GM12892 (cell line): ENCODE measurements at regions not wholly inside any gene's neighbourhood (a gene's known extent, or its start where the extent isn't known, plus 50 kb on each side); places are given as distances from the start of the nearest gene placed in this dataset.

Experiments
- DNase-seq: peaks from one replicate; pipeline ENCODE4 v3.0.0; 2011; ENCODE audit not compliant: insufficient read length
- FAIRE-seq: peaks from 2 replicates; lab custom pipeline; 2011; peaks lifted over from hg19 to GRCh38; lab: Jason Lieb, UNC
- POLR2A ChIP-seq: IDR thresholded peaks from 2 replicates; pipeline ENCODE4 v1.6.1; 2011; ENCODE audit warnings: low read depth, low read length, control low read depth
- POLR2AphosphoS5 ChIP-seq: IDR thresholded peaks from 2 replicates; pipeline ENCODE4 v1.6.1; 2011; ENCODE audit warnings: low read depth, low read length, control low read depth
- TAF1 ChIP-seq: IDR thresholded peaks from 2 replicates; pipeline ENCODE4 v1.6.1; 2011; ENCODE audit warnings: low read depth, mild to moderate bottlenecking, control low read depth, low read length, borderline replicate concordance

DNA sequence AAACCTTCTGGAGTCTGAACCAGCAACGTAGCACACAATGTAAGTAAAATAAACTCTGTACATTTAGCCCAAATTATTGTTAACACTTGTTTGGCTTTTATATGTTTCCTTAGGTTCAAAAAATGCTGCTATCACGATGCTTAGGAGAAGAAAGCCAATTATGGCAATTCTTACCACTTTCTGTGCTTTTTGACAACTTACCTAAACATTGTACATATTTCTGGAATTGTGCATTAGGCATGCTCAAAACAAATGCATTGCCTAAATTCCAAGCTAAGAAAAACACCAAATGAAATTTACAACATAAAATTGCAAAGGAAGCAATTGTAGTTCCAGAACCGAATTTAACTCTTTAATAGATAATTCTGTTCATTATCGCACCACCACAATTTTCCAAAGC, 585.6 kb upstream of the DSEL start:
- no peak for FAIRE-seq
- DNase-seq: no peak
- TF ChIP-seq POLR2AphosphoS5 (no peak), POLR2A (no peak), TAF1 (no peak)

DNA sequence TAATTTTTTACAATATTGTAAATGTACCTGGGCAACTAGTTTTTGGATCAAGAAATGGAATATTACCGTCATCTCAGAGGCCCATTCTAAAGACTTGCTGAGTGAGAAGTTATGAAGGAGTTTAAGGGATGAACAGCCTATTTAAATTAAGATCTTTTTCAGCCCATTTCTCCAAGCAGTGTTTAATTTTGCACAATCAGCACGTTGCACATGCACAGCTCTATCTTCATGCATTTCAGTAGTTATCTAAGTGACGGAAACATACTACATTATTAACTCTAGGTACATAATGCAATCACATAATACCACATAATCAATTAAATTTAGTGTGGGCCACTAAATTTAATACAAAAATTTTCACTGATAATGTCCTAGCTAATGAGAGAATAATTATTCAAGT, 582.1 kb upstream of the DSEL start:
- no peak for DNase-seq
- TF ChIP-seq POLR2AphosphoS5: no peak
- TF ChIP-seq POLR2A: no peak
- TF ChIP-seq TAF1: no peak
- FAIRE-seq: no peak

GRCh38 chr18:68086481-68086880, 570.0 kb upstream of the DSEL start:
- TF ChIP-seq POLR2A: no peak
- no peak for FAIRE-seq
- DNase-seq: no peak

DNA sequence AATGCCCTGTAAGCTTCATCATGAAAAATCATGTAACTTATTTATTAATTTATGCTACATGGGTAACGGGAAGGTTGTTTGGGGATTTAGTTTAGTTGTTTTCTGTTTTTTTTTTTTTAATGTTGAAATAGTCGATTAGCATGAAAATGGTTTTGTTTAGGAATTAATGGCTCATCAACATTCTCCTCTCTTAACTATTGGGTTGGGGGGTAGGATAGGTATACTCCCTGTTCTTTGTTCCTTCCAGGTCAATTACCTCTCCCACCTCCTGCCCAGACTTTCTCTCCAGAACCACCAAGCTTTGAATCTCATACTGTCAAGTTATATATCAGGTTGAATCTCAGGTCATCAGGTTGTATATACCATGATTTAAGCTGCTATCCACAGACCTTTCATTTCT, 568.7 kb upstream of the DSEL start:
- no peak for TF ChIP-seq TAF1
- TF ChIP-seq POLR2A: no peak
- no peak for TF ChIP-seq POLR2AphosphoS5
- FAIRE-seq (no peak), DNase-seq (no peak)

GRCh38 chr18:68083776-68084175, 567.3 kb upstream of the DSEL start:
- FAIRE-seq: no peak
- TF ChIP-seq POLR2AphosphoS5 (no peak), POLR2A (no peak), TAF1 (no peak)
- no peak for DNase-seq

GRCh38 chr18:68083131-68083530, 566.6 kb upstream of the DSEL start:
- TF ChIP-seq TAF1: no peak
- no peak for TF ChIP-seq POLR2A
- TF ChIP-seq POLR2AphosphoS5: no peak
- FAIRE-seq (no peak), DNase-seq (no peak)

DNA sequence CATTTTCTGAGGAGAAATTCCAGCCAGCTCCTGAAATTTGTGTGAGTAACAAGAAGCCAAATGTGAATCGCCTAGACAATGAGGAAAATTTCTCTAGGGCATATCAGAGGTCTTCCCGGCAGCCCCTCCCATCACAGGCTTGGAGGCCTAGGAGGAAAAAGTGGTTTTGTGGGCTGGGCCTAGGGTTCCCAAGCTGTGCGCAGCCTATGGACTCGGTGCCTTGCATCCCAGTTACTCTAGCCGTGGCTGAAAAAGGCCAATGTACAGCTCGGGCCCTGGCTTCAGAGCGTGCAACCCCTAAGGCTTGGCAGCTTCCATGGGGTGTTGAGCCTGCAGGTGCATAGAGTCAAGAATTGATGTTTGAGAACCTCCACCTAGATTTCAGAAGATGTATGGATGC, 556.2 kb upstream of the DSEL start:
- FAIRE-seq (no peak), DNase-seq (no peak)
- TF ChIP-seq POLR2AphosphoS5: no peak
- TF ChIP-seq POLR2A: no peak
- TF ChIP-seq TAF1: no peak

- DNase-seq (no peak), FAIRE-seq (no peak)
- TF ChIP-seq TAF1 (no peak), POLR2AphosphoS5 (no peak), POLR2A (no peak)
Measured at GRCh38 chr18:68060871-68061270, 544.4 kb upstream of the DSEL start.

- DNase-seq (no peak), FAIRE-seq (no peak)
- TF ChIP-seq POLR2A: no peak
Measured at GRCh38 chr18:68056936-68057335, 540.4 kb upstream of the DSEL start.

GRCh38 chr18:68054669-68055068, 538.1 kb upstream of the DSEL start:
- TF ChIP-seq POLR2A (no peak), POLR2AphosphoS5 (no peak), TAF1 (no peak)
- FAIRE-seq (no peak), DNase-seq (no peak)

- DNase-seq (no peak), FAIRE-seq (no peak)
- no peak for TF ChIP-seq POLR2AphosphoS5
- no peak for TF ChIP-seq TAF1
- TF ChIP-seq POLR2A: no peak
Measured at GRCh38 chr18:68053290-68053689, 536.8 kb upstream of the DSEL start.

GRCh38 chr18:68041327-68041726, 524.8 kb upstream of the DSEL start:
- FAIRE-seq (no peak), DNase-seq (no peak)
- TF ChIP-seq POLR2AphosphoS5 (no peak), TAF1 (no peak), POLR2A (no peak)

DNA sequence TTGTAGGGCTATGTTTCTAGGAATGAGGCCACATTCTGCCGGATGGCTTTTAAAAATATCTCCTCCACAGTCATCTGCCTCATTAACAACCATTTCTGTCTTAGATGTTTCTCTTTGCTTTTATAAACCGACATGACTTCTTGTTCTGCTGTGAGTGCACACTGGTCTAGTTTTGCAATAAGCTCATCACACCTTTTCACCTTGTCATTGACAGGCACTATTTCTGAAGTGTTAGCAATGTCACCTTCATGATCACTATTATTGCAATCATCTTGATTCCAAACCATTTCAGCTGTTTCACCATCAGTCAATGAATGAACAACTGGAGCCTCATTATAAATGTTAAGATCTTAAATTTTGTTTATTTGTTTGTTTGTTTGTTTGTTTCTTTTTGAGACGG, 523.7 kb upstream of the DSEL start:
- no peak for TF ChIP-seq POLR2A
- no peak for TF ChIP-seq TAF1
- TF ChIP-seq POLR2AphosphoS5: no peak
- FAIRE-seq: no peak
- no peak for DNase-seq
